GM21723 (cell line): ENCODE measurements at regions not wholly inside any gene's neighbourhood (a gene's known extent, or its start where the extent isn't known, plus 50 kb on each side); places are given as distances from the start of the nearest gene placed in this dataset.

ENCODE experiments used
- ATAC-seq: cut with Tn5 transposase; IDR thresholded peaks from one replicate; pipeline ENCODE4 v1.9.1; 2021; ENCODE audit warnings: mild to moderate bottlenecking, moderate library complexity; ENCODE audit not compliant: unreplicated experiment

DNA sequence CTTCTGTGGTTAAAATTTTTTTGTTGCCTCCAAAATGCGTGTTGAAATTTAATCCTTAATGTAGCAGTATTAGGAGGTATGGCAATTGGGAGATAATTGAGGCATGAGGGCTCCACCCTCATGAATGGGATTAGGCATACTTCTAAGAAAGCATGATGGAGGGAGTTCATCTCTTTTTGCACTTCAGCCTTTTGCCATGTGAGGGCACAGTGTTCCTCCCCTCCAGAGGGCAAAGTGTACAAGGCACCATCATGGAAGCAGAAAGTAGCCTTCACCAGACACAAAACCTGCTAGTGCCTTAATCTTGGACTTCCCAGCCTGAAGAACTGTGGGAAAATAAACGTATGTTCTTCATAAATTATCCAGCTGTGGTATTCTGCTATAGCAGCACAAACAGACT lies 429.5 kb downstream of the ZIC1 start:
- ATAC-seq = no peak

DNA sequence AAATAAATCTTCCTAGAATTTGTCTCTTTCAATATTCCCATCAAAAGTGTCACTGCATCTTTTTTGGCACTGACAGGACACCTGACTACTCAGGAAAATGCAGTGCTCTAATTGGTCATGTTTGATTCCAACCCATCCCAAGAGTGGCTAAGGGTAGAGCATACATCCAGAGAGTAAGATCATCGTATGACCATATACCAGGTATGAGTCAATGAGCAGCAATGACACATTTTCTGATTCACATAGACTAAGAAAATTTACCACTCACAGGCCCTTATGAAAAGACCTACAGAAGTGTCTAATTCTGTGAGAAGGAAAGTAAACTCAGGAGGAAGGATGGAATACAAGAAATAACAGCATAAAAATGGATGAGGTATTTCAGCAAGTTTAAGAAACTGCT lies 434.2 kb downstream of the ZIC1 start:
- ATAC-seq = no peak

DNA sequence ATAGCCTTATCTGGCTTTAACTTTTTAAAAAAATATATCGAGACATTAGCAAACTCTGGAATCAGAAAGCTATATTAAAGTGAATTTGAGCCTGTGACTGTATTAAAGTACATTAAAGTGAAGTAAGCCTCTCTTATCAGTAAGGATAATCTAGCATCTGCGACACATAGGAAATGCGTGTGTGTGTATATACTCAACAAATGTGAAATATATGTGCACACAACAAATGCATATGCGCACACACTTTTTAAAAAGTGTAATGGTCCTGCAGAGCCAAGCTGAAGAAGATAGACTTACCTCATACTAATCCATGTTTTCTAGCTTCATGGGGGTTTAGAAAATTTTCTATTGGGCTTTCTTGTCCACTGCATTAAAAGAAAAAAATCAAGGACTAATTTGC lies 437.1 kb downstream of the ZIC1 start:
- ATAC-seq = no peak

DNA sequence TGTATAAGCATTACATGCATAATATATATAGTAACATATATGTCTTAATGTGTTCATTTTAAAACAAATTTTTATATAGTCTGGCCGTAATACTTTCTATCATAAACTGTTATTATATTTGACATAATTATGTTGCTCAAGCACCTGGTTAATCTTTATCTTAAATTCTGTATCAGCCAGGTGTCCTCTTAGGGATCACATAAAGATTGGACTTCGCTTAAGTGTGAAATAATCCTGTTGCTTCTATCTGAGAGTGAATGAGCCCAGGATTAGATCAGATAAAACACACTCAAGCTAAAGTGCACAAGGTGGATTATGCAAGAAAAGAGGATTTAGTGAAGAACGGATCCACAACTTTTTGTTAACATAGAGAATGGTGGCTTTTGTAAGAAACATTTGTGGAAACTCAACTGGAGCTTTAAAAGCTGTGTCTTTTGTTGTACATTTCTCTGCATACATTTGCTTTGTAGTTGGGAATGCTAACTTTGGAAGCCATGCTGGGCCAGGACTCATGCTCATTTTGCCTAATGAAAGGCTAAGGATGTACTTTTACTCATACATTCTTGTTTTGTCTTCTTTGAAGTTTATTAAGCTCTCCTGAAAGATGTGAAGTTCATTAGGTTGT lies 437.8 kb downstream of the ZIC1 start:
- ATAC-seq = no peak

DNA sequence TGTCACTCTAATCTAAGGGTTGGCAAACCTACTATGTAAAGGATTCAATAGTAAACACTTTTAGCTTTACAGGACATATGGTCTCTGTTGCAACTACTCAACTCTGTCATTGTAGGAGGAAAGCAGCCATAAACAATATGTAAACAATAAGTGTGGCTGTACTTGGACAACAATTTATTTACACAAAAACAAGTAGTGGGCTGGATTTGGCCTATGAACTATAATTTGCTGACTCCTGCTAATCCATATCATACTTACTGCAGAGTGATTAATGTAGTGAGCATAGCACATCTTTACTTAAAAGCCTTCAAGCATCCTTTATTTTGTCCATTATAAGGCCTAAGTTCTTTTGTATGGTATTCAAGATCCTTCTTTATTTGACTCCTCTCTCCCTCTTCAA lies 441.9 kb downstream of the ZIC1 start:
- no peak for ATAC-seq

DNA sequence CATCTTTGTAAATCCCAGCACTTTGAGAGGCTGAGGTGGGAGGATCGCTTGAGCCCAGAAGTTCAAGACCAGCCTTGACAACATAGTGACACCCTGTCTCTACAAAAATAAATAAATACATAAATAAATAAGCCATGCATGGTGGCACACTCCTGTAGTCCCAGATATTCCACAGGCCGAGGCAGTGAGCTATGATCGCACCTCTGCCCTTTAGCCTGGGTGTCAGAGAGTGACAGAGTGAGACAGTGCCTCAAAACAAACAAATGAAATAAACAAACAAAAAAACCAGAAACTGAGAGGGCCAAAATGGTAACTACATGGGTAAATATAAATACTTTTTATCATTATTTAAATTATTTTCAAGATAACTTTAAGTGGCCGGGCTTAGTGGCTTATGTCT lies 445.4 kb downstream of the ZIC1 start:
- no peak for ATAC-seq

GRCh38 chr3:147864754-147865354 lies 455.7 kb downstream of the ZIC1 start:
- ATAC-seq = no peak

GRCh38 chr3:147866561-147866960 lies 457.4 kb downstream of the ZIC1 start:
- ATAC-seq = no peak

GRCh38 chr3:147872568-147872967 lies 463.4 kb downstream of the ZIC1 start:
- no peak for ATAC-seq

DNA sequence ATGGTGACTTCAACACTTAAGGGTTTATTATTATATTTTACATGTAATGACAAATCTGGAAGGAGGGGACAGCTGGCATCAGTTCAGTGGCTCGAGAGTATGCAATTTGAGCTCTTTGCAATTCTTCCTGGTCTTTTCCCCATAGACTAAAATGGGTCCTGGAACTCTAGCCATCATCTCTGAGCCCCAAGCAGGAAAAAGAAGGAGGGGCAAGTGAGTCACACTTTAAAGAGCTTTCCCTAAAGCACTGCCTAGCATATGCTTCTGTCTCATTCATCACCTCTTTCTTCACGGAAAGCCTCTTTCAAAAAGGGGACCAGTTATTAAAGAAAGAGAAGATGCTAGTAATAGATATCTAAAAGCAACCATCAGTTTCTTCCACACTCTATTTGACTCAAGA lies 466.3 kb downstream of the ZIC1 start:
- no peak for ATAC-seq

GRCh38 chr3:147881933-147882332 lies 472.8 kb downstream of the ZIC1 start:
- no peak for ATAC-seq

GRCh38 chr3:147886879-147887278 lies 477.7 kb downstream of the ZIC1 start:
- ATAC-seq = no peak

- ATAC-seq = no peak
These were observed 478.6 kb downstream of the ZIC1 start for GRCh38 chr3:147887797-147888196.

GRCh38 chr3:147890114-147890513 lies 480.9 kb downstream of the ZIC1 start:
- peak; percentile 76 for ATAC-seq

DNA sequence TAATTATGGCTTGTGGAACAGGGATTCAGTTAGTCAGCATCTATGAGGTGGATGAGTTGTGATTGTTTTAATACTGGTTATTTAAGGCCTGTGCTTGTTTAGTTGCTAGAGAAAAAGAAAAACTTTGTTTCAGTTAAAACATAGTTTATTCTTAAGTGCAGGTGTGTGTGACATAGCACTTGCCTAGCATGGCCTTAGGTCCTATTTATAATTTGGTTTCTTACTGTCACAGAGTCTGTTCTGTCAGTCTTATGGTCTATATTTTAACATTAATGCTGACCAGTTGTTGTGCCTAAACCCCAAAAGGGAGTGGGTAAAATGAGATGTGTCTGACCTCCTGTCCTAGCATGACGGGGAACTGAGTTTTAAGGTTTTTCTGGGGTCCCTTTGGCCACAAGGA lies 486.3 kb downstream of the ZIC1 start:
- no peak for ATAC-seq

- no peak for ATAC-seq
These were observed 491.7 kb downstream of the ZIC1 start for GRCh38 chr3:147900851-147901250.

GRCh38 chr3:147903026-147903425 lies 493.9 kb downstream of the ZIC1 start:
- ATAC-seq = no peak

DNA sequence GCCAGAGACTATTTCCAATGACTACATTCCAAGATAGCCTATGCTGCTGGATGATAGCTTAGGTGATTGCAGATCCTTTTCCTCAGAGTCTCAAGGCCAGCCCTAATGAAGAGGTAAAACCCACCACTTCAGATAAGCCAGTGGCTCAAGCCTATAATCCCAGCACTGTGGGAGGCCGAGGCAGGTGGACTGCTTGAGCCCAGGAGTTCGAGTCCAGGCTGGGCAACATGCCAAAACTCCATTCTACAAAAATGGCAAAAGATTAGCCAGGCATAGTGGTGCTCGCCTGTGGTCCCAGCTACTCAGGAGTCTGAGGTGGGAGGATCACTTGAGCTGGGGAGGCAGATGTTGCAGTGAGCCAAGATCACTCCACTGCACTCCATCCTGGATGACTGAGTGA lies 495.3 kb downstream of the ZIC1 start:
- ATAC-seq = no peak

DNA sequence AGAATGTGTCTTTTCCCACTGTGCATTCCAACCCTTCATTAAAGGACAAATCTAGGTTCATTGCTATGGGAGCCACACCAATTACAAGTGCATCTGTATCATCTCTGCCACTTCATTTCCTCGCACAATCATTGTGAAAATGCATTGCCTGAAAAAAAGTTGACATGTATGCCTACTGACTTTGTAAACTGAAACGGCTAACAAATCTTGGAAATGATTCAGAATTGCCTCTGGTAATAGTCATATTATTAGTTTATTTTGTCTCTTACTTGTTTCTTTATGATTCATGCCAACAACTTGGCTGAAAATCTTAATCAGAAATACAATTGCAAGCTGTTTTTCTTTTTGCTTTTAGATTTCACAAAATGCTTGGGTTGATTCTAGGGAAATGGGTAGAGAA lies 497.1 kb downstream of the ZIC1 start:
- ATAC-seq = no peak

DNA sequence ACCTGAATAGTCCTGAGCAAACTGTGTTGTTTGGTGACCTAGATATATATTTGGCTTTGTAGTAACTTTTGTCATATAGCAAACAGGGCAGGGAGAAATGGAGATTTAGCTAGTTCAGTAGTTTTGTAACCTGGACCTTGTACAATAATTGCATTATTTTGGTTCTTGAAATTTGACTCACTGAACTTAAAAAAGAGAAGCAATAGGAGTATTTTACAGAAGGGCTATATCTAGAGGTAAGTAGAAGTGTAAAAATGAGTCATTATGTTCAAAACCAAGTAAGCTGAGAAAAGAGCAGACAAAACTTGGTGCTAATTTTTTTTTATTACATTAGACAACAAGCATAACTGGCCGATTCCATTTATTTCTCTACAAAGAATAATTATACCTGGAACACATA lies 505.4 kb downstream of the ZIC1 start:
- ATAC-seq = no peak

GRCh38 chr3:147915057-147915456 lies 505.9 kb downstream of the ZIC1 start:
- no peak for ATAC-seq

- ATAC-seq = no peak
These were observed 510.3 kb downstream of the ZIC1 start for GRCh38 chr3:147919496-147919895.

- ATAC-seq = no peak
These were observed 511.9 kb downstream of the ZIC1 start for GRCh38 chr3:147921051-147921450.
